Pancreas (tissue), 10 donors: ENCODE measurements at regions not wholly inside any gene's neighbourhood (a gene's known extent, or its start where the extent isn't known, plus 50 kb on each side); places are given as distances from the start of the nearest gene placed in this dataset.
A peak's percentile ranks its signal among the peaks of the same experiment; 100 is the strongest.

Source experiments
- ATAC-seq, 4 donors: fragments of 200-7000 bp; cut with Tn5 transposase; one replicate each; pipeline versions ENCODE4 v1.8.0 to v1.9.1; 2020; ENCODE audit warnings: mild to moderate bottlenecking in 4 of 4, moderate library complexity in 4 of 4
- DNase-seq, 6 donors: peaks; one replicate each; pipeline ENCODE4 v3.0.0-alpha.2; 2020
- FAIRE-seq: peaks from 2 replicates; lab custom pipeline; 2012; peaks lifted over from hg19 to GRCh38; lab: Jason Lieb, UNC
- H3K27ac ChIP-seq, 4 donors: fragments of 200-600 bp; sonication (generic); 1 replicate in 3 of 4; 2 replicates in 1 of 4; pipeline versions ENCODE4 v1.5.0 to v1.8.0; 2020
- H3K27me3 ChIP-seq, 4 donors: fragments of 200-600 bp; one replicate each; pipeline ENCODE4 v1.8.0; 2021
- H3K36me3 ChIP-seq, 3 donors: fragments of 200-600 bp; sonication (generic) in 1 of 3; one replicate each; pipeline versions ENCODE4 v1.5.0 to v1.8.0; 2020 to 2021
- H3K4me1 ChIP-seq, 3 donors: fragments of 200-600 bp; one replicate each; pipeline ENCODE4 v1.8.0; 2021
- H3K4me3 ChIP-seq, 4 donors: fragments of 200-600 bp; sonication (generic) in 2 of 4; one replicate each; pipeline versions ENCODE4 v1.5.0 to v1.8.0; 2020 to 2021
- H3K9me3 ChIP-seq, 4 donors: fragments of 200-600 bp; one replicate each; pipeline ENCODE4 v1.8.0; 2021
- CTCF ChIP-seq, 4 donors: fragments of 200-600 bp; sonication (generic) in 3 of 4; IDR thresholded peaks; one replicate each; pipeline versions ENCODE4 v1.5.0 to v1.8.0; 2021; ENCODE audit warnings: antibody characterized with exemption in 4 of 4
- WGBS, 2 donors: extraction: QIAGEN DNeasy Blood & Tissue Kit; methylation state at CpG; one replicate each; pipeline ENCODE4 v1.1.7; 2013; 5-methylcytosine and 5-hydroxymethylcytosine counted together
- intact Hi-C, 3 donors: fragments of 100-400 bp; cut with DNase I; formaldehyde crosslinking; loops; one replicate each; pipeline versions ENCODE4 v1.11.1 to v1.14.2; 2022
- donor health status: healthy with polysubstance abuse.
- donor health status: DM: no; HTN: no; CAD: no; lungs with moderate emphysema.
- donor health status: DM: no; HTN: no; CAD: no.
- donor health status: control.
- donor health status: control.
- donor health status: Bipolar disorder and iron deficiency.
- donor health status: DM: yes; HTN: yes; CAD: no.
- donor health status: DM: no; HTN: no; CAD: no.
- donor health status: DM: no; HTN: no; CAD: no.
- donor health status: DM: yes; HTN: yes; CAD: no.

DNA sequence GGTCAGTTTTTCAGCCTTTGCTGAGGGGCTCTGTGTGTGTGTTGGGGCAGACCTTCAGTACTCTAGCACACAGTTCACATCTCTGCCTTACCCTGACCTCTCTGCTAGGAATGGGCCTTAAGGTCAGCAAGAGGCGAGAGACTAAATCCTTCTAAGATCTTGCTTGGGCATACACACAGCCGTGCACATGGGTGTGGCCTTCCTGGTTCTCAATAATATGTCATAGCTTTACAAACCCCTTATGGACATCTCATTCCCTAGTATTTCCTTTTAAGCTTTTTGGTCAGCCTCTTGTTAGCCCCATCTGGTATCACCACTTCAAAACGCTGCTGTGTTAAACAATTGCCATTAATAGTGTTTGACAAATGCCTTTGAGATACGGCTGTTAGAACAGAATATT, 69.4 kb upstream of the SPATA13 start:
- peaks cover 3 to 14% (median 9%) of the 10 kb centered on the region in 3 donors for H3K4me1 ChIP-seq
- H3K27me3 ChIP-seq: no peaks in the 10 kb centered on the region
- FAIRE-seq (no peak), ATAC-seq (no peak), DNase-seq (no peak)
- H3K4me3 ChIP-seq: no peak overlapping the region
- intact Hi-C loops: no loop called here
- no peaks in the 10 kb centered on the region for H3K9me3 ChIP-seq
- WGBS, 2 donors: 83 to 90% methylated on average over 4 of the region's 4 CpGs
- H3K27ac ChIP-seq: no peak overlapping the region
- TF ChIP-seq CTCF (IDR thresholded peaks at IDR 0.05): no peak
- no peaks in the 10 kb centered on the region for H3K36me3 ChIP-seq

DNA sequence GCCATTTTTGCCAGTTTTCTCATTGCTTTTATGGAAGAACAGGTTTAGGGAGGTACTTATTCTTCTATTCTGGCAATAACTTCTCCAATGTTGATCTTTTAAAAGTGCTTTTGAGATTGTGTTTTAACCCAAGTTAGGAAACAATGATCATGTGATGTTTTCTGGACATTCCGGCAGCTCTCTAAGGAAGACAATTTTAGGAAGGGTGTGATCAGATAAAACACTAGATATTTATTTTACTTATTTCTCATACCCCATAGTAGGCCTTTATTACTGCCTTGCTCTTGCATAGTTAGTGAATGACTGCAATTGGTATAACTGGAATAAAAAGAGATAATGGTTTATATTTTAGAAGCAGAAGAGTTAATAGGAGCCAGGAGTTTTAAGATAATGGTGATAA, 68.4 kb upstream of the SPATA13 start:
- Histone ChIP-seq H3K27ac (no peak overlapping the region), H3K36me3 (no peaks in the 10 kb centered on the region), H3K9me3 (no peaks in the 10 kb centered on the region), H3K4me3 (no peak overlapping the region), H3K27me3 (no peaks in the 10 kb centered on the region), H3K4me1 (peaks cover 0 to 12% (median 2%) of the 10 kb centered on the region in 3 donors)
- intact Hi-C loops: no loop called here
- 89 to 91% methylated on average over 1 of the region's 1 CpG for WGBS, 2 donors
- FAIRE-seq (no peak), DNase-seq (no peak), ATAC-seq (no peak)
- no peak for TF ChIP-seq CTCF (IDR thresholded peaks at IDR 0.05)

GRCh38 chr13:24093047-24093446, 67.5 kb upstream of the SPATA13 start:
- DNase-seq (no peak), ATAC-seq (no peak), FAIRE-seq (no peak)
- H3K4me3 ChIP-seq: no peak overlapping the region
- WGBS, 2 donors: 85 to 87% methylated on average over 3 of the region's 3 CpGs
- H3K27ac ChIP-seq: no peak overlapping the region
- no peaks in the 10 kb centered on the region for H3K36me3 ChIP-seq
- no peak for TF ChIP-seq CTCF (IDR thresholded peaks at IDR 0.05)
- no peaks in the 10 kb centered on the region for H3K27me3 ChIP-seq
- intact Hi-C loops: no loop called here
- H3K9me3 ChIP-seq: no peaks in the 10 kb centered on the region
- peaks cover 0 to 2% (median 0%) of the 10 kb centered on the region in 3 donors for H3K4me1 ChIP-seq

GRCh38 chr13:24096659-24097058, 63.9 kb upstream of the SPATA13 start:
- TF ChIP-seq CTCF (IDR thresholded peaks at IDR 0.05): no peak
- intact Hi-C loops: no loop called here
- ATAC-seq (no peak), DNase-seq (no peak), FAIRE-seq (no peak)
- Histone ChIP-seq H3K4me3 (no peak overlapping the region), H3K27ac (no peak overlapping the region), H3K27me3 (no peaks in the 10 kb centered on the region), H3K9me3 (no peaks in the 10 kb centered on the region), H3K36me3 (no peaks in the 10 kb centered on the region), H3K4me1 (no peaks in the 10 kb centered on the region)
- 83 to 89% methylated on average over 3 of the region's 3 CpGs for WGBS, 2 donors

DNA sequence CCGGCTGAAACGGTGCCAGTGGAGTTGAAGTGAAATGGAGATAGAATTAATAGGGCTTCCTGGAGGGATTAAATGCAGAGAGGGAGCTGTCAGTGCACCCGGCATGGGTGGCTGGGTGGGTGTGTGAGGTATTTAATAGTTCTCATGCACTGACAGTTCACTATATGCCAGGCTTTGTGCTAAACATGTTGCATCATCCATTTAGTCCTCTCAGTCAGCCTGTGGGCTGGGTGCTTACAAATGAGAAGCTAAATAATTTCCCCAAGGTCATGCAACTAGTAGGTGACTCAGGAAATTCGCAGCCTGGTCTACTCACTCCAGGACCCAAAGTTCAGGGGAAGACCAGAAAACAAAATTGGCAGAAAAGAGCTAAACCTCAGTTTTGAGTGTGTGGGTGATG, 63.5 kb upstream of the SPATA13 start:
- no peaks in the 10 kb centered on the region for H3K27me3 ChIP-seq
- DNase-seq (peak in 1 of 6 donors; percentile 31), FAIRE-seq (no peak), ATAC-seq (peak; percentile 40 to 80 (median 66))
- WGBS, 2 donors: 53 to 67% methylated on average over 3 to 4 of the region's 4 CpGs
- no peak overlapping the region for H3K4me3 ChIP-seq
- H3K4me1 ChIP-seq: no peaks in the 10 kb centered on the region
- TF ChIP-seq CTCF (IDR thresholded peaks at IDR 0.05): no peak
- intact Hi-C loops: no loop called here
- H3K27ac ChIP-seq: no peak overlapping the region
- H3K36me3 ChIP-seq: no peaks in the 10 kb centered on the region
- H3K9me3 ChIP-seq: no peaks in the 10 kb centered on the region
